NCI-H748 (cell line): ENCODE measurements at regions not wholly inside any gene's neighbourhood (a gene's known extent, or its start where the extent isn't known, plus 50 kb on each side); places are given as distances from the start of the nearest gene placed in this dataset.
"Not testable (repeated sequence)": the region's sequence is repeated elsewhere in the genome, so short reads cannot be mapped to it uniquely, and the experiment has no call there.

ENCODE experiments used
- DNase-seq: peaks from one replicate; lab custom pipeline; 2025; ENCODE audit not compliant: unreplicated experiment; lab: John Stamatoyannopoulos, UW

GRCh38 chr4:79620617-79621016 is 212.6 kb upstream of the GK2 start:
- DNase-seq = no peak

- no peak for DNase-seq
Measured at GRCh38 chr4:79613269-79613935, 205.4 kb upstream of the GK2 start.

- no peak for DNase-seq
Measured at GRCh38 chr4:79611026-79611425, 203.0 kb upstream of the GK2 start.

- DNase-seq = no peak
Measured at GRCh38 chr4:79609817-79610216, 201.8 kb upstream of the GK2 start.

GRCh38 chr4:79607979-79608378 is 200.0 kb upstream of the GK2 start:
- no peak for DNase-seq

- DNase-seq = peak; percentile 6
Measured at GRCh38 chr4:79604152-79604551, 196.1 kb upstream of the GK2 start.

GRCh38 chr4:79603681-79604080 is 195.7 kb upstream of the GK2 start:
- DNase-seq = no peak

- no peak for DNase-seq
Measured at GRCh38 chr4:79599691-79600090, 191.7 kb upstream of the GK2 start.

- DNase-seq = no peak
Measured at GRCh38 chr4:79598801-79599200, 190.8 kb upstream of the GK2 start.

GRCh38 chr4:79598214-79598613 is 190.2 kb upstream of the GK2 start:
- DNase-seq = no peak

GRCh38 chr4:79597266-79597665 is 189.2 kb upstream of the GK2 start:
- DNase-seq = no peak

- peak; percentile 80 for DNase-seq
Measured at GRCh38 chr4:79592218-79592617, 184.2 kb upstream of the GK2 start.

- DNase-seq = no peak
Measured at GRCh38 chr4:79588679-79589078, 180.7 kb upstream of the GK2 start.

- DNase-seq = not testable (repeated sequence)
Measured at GRCh38 chr4:79587207-79587606, 179.2 kb upstream of the GK2 start.

- DNase-seq = no peak
Measured at GRCh38 chr4:79585834-79586233, 177.8 kb upstream of the GK2 start.

GRCh38 chr4:79585330-79585729 is 177.3 kb upstream of the GK2 start:
- DNase-seq = no peak

- no peak for DNase-seq
Measured at GRCh38 chr4:79584902-79585301, 176.9 kb upstream of the GK2 start.

- no peak for DNase-seq
Measured at GRCh38 chr4:79584352-79584751, 176.3 kb upstream of the GK2 start.

GRCh38 chr4:79578606-79579005 is 170.6 kb upstream of the GK2 start:
- DNase-seq = no peak

- peak; percentile 79 for DNase-seq
Measured at GRCh38 chr4:79576429-79576753, 168.4 kb upstream of the GK2 start.

GRCh38 chr4:79575709-79576428 is 167.8 kb upstream of the GK2 start:
- no peak for DNase-seq

GRCh38 chr4:79574741-79575451 is 166.9 kb upstream of the GK2 start:
- DNase-seq = no peak
